ENCODE measurements at regions not wholly inside any gene's neighbourhood (a gene's known extent, or its start where the extent isn't known, plus 50 kb on each side); places are given as distances from the start of the nearest gene placed in this dataset.
"Not testable (repeated sequence)": the region's sequence is repeated elsewhere in the genome, so short reads cannot be mapped to it uniquely, and the experiment has no call there.

- DNase-seq: no peak
These were observed 205.6 kb upstream of the GRM7 start for GRCh38 chr3:6655275-6655674.

GRCh38 chr3:6657591-6657990 lies 203.3 kb upstream of the GRM7 start:
- DNase-seq: no peak

DNA sequence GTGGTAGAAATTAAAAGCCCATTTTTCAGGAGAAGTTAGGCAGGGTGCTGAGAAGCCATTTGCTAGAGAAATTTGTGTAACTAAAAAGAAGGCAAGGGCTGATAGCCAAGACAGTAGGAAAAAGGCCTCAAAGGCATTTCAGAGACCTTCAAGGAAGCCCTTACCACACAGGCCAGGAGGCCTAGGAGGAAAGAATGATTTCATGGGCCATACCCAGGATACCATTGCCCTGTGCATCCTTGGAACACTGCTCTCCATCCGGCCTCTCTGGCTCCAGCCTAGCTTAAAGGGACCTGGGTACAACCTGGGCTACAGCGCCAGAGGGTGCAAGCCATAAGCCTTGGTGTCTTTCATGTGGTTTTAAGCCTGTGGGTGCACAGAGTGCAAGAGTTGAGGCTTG lies 193.6 kb upstream of the GRM7 start:
- no peak for DNase-seq

DNA sequence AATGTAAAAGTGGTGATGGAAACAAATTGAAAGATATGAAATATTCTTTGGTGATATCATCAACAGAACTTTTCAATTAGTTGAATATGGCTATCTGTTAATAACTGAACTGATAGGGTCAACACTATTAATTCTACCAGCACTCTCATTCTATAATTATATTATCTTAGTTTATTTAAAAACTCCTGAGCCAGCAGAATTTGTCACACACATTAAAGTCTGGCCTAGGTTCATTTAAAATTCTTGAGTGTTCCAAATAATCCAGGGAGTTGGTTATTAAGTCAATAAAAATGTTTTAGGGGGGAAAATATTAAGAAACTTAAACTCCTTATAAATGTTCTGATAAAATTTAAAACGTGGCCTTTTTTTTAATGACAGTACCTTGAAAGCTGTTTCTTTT lies 189.6 kb upstream of the GRM7 start:
- DNase-seq: no peak

GRCh38 chr3:6679510-6679909 lies 181.4 kb upstream of the GRM7 start:
- DNase-seq: no peak

GRCh38 chr3:6680119-6680806 lies 180.7 kb upstream of the GRM7 start:
- DNase-seq: no peak

GRCh38 chr3:6697285-6697684 lies 163.6 kb upstream of the GRM7 start:
- no peak for DNase-seq

GRCh38 chr3:6697722-6698121 lies 163.2 kb upstream of the GRM7 start:
- DNase-seq: no peak

DNA sequence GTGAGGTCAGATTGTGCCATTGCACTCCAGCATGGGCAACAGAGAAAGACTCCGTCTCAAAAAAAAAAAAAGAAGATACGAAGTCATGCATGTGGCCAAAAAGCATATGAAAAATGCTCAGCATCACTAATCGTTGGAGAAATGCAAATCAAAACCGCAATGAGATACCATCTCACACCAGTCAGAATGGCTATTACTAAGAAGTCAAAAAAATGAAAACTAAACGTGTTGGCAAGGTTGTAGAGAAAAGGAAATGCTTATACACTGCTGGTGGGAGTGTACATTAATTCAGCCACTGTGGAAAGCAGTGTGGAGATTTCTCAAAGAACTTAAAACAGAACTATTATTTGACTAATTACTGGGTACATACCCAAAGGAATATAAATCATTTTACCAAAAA lies 156.1 kb upstream of the GRM7 start:
- not testable (repeated sequence) for DNase-seq

DNA sequence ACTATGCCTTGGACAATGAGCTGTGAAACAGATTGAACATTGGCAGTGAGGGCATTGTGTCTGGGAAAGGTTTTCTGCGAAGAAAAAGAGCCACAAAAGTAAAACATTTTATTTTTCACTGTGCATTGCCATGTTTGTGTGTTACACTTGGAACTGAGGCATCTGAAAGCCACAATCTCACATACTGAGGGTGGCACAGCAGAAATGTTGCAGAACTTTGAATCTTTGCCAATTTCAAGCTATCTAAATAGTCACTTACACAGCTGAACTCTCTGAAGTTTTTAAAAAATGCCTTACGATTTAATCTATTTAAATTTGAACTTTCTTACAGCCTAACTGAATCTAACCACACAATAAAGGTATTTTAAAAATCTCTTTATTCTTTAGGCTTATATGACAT lies 154.1 kb upstream of the GRM7 start:
- no peak for DNase-seq

DNA sequence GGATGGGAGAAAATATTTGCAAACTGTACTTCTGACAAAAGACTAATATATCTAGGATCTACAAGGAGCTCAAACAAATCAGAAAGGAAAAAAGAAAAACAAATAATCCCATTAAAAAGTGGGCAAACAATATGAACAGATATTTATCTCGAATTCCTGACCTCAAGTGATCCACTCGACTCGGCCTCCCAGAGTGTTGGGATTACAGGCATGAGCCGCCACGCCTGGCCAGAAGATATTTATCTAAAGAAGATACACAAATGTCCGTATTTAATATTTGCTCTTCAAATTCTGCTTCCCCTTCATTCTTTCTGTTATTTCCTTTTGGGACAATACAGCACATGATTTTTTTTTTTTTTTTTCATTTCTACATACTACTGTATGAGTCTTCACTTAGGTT lies 151.7 kb upstream of the GRM7 start:
- no peak for DNase-seq

- no peak for DNase-seq
These were observed 146.0 kb upstream of the GRM7 start for GRCh38 chr3:6714962-6715361.

GRCh38 chr3:6716420-6716819 lies 144.5 kb upstream of the GRM7 start:
- DNase-seq: no peak

DNA sequence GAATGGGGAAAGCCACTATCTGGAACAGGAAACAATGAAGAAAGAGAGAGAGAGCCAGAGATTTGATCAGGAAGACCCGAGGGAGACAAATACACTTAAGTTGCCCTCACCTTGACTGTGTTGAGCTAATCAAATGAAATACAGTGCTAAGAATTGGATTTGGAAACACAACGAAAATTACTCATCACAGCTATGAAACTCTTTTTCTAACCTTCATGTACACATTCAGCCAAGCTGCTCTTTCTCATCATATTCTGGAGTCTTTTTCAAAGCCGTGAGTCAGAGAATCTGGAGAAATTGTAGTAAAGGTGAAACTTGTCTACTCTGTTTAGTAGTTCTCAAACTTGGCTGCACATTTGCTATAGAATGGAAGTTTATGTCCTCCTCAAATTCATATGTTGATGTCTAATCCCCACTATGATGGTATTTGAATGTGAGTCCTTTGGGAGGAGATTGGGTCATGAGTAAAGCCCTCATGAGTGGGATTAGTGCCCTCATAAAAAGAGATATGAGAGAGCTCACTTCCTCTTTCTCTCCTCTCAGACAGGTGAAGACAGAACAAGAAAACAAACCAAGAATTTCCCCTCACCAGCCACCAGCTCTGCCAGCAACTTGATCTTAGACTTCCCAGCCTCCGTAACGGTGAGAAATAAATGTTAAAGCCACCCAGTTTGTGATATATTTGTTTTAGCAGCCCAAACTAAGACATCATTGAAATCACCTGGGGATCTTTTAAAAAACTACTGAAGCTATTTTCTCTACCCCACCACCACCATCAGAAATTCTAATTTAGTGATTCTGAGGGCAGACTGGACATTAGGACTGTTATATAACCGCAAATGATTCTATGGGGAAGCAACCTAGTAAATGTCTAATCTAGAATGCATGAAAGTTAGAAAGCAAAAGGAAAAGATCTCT lies 143.6 kb upstream of the GRM7 start:
- DNase-seq: no peak

DNA sequence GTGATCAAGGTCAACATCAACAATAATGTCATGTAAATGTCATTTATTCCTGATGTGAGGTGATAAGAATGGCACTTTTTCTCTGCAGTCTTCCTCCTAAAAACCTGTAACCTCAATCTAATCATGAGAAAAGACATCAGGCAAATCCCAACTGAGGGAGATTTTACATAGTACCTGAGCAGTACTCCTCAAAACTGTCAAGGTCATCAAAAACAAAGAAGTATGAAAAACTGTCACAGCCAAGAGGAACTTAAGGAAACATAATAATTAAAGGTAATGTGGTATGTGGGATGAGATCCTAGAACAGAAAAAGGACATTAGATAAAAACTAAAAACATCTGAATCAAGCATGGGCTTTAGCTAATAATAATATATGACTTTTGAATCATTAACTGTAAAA lies 140.9 kb upstream of the GRM7 start:
- no peak for DNase-seq

DNA sequence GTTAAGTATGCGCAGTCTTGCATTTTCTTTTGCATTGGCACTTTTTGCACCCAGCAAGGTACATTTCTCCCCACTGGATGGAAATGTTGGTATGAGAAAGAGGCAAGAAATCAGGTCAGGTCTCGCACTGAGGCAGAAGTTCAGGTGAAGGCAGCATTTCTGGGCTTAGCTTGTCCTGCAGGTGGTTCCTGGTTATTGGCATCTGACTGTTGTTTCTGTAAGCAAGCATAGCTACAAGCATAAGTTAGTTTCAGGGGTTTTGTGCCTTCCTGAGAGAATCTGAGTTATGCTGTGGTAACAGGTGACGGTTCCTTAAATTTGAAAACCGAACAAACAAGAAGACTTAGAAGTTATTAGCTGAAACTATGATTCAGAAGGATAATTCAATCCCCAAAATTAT lies 139.4 kb upstream of the GRM7 start:
- no peak for DNase-seq

DNA sequence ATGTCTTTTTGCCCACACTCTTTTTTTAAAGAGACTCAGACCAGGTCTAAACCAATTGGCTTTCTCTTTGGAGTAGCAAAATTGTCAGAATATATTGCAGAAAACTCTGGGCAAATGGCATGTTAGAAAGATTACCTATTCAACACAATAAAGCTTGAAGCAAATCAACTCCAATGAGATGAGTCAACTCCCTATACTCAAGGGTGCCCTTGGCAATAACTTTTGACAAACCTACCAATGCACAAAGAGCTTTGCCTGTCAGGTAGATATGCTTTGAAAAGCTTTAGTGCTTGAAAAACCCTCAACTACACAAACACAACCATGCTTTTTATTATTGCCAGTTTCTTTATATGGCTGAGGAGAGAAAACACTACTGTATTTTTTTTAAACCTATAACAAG lies 137.7 kb upstream of the GRM7 start:
- no peak for DNase-seq

DNA sequence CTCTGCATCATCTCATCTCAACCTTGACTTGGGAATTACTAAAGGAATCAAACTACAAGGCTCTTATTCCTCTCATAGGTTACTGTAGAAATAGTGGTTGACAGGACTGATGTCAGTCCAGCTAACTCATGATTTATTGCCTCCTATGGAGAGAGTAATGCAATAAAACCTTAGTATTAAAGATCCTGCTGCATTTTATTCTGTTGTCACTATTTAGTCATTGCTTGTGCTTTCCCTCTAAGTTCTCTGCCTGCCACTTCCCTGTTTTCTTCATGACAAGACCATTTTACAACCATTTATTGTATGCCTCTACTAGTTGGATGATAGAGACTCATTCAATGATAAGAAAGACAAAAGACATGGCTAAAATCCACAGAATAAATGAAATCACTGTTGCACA lies 134.1 kb upstream of the GRM7 start:
- no peak for DNase-seq

DNA sequence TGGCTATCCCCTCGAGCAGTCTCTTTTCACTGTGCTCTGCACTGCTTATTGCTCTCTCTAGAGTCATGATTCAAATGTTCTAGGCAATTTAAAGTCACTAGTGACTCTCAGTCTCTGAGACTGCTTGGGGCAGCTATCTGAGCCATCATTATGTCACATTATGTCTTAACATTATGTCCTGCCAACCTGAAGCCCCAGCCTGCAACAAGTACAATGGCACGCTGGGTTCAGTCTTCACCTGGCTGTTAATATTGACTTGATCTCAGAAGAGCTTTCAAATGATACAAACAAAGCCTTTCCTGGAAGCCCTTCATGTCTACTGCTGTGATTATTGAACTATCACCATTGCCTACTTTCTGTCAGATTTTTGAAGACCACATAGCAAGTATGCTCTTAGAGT lies 128.1 kb upstream of the GRM7 start:
- DNase-seq: no peak

- no peak for DNase-seq
These were observed 127.1 kb upstream of the GRM7 start for GRCh38 chr3:6733699-6734394.

DNA sequence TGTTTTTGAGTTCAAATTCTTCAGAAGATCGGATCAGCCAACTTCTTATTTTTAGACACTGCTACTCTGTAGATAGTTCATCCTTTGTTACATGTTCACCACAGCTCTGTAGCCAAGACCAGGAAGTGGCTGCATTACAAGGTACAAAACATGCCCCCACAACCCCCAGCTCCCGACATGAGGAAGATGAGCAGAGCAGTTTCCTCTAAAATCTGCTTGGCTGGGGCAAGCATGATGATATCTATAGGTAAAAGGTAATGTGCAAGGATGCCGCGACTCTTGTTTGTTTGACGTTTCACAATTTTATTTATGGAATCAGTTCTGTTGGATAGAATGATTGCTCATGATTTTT lies 126.5 kb upstream of the GRM7 start:
- no peak for DNase-seq

DNA sequence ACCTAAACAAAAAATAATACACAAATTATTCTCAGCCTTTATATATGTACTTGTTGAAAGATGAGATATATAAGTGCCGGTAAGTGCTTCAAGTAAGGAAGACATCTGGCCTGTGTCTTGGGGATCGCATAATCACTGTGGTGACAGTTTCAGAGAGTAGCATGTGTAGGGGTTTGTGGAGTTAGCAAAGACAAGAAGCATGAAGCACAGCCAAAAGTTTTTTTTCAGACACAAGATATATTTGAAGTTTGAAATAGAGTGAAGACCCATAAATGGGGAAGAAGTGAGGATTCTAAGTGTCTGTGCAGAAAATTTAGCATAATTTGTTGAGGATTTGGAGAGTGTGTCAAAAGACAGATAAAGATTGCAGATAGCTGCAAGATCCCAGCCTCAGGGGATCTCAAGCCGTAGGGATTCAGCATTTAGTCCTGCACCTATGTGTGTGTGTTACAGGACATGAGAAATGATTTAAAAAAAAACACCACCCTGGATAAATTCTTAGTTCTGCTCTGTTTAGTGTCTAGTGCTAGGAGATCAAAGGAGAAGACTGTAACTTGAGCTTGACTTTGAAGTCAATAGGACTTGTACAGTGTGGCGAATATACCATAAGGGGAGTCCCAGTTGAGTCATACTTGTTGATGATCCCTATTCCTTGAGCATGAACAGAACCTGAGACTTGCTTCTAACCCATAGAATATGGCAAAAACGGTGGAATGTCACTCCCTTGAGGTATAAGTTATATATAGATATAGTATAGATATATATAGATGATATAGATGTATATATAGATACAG lies 123.9 kb upstream of the GRM7 start:
- DNase-seq: no peak

- DNase-seq: no peak
These were observed 123.3 kb upstream of the GRM7 start for GRCh38 chr3:6737630-6738029.

Measured in NCI-H1436 (cell line).